H9 (cell line): ENCODE measurements at regions not wholly inside any gene's neighbourhood (a gene's known extent, or its start where the extent isn't known, plus 50 kb on each side); places are given as distances from the start of the nearest gene placed in this dataset.

Experiments used
- DNase-seq: peaks from one replicate; pipeline ENCODE4 v3.0.0-alpha.2; 2017
- H2AFZ ChIP-seq: one replicate; pipeline ENCODE4 v1.6.1; 2013; ENCODE audit warnings: mild to moderate bottlenecking, low read length, control low read depth, moderate library complexity
- H2AK5ac ChIP-seq: 2 replicates; pipeline ENCODE4 v1.6.1; 2013; ENCODE audit warnings: low read length, control low read depth, mixed read lengths; ENCODE audit not compliant: insufficient read length
- H2BK120ac ChIP-seq: one replicate; pipeline ENCODE4 v1.6.1; 2013; ENCODE audit warnings: low read depth, mild to moderate bottlenecking, low read length, control low read depth, inconsistent platforms; ENCODE audit not compliant: poor library complexity, severe bottlenecking
- H2BK12ac ChIP-seq: 2 replicates; pipeline ENCODE4 v1.6.1; 2013; ENCODE audit warnings: low read length, control low read depth, mixed read lengths, low read depth; ENCODE audit not compliant: insufficient read length
- H2BK15ac ChIP-seq: 2 replicates; pipeline ENCODE4 v1.6.1; 2013; ENCODE audit warnings: low read depth, low read length, control low read depth
- H2BK20ac ChIP-seq: one replicate; pipeline ENCODE4 v1.6.1; 2013; ENCODE audit warnings: low read depth, mild to moderate bottlenecking, low read length, control low read depth, inconsistent platforms; ENCODE audit not compliant: poor library complexity, severe bottlenecking
- H2BK5ac ChIP-seq: 2 replicates; pipeline ENCODE4 v1.6.1; 2013; ENCODE audit warnings: low read length, control low read depth, mixed read lengths; ENCODE audit not compliant: insufficient read length
- H3K14ac ChIP-seq: 2 replicates; pipeline ENCODE4 v1.6.1; 2013; ENCODE audit warnings: low read length, control low read depth; ENCODE audit not compliant: insufficient read depth
- H3K18ac ChIP-seq: 2 replicates; pipeline ENCODE4 v1.6.1; 2013; ENCODE audit warnings: low read depth, mild to moderate bottlenecking, mixed read lengths, low read length, control low read depth; ENCODE audit not compliant: insufficient read length
- H3K23ac ChIP-seq: 2 replicates; pipeline ENCODE4 v1.6.1; 2013; ENCODE audit warnings: low read length, control low read depth, mixed read lengths, low read depth; ENCODE audit not compliant: insufficient read length
- H3K23me2 ChIP-seq: 2 replicates; pipeline ENCODE4 v1.6.1; 2013; ENCODE audit warnings: low read depth, mild to moderate bottlenecking, mixed read lengths, low read length, control low read depth; ENCODE audit not compliant: insufficient read length, poor library complexity, severe bottlenecking
- H3K27ac ChIP-seq: 2 replicates; pipeline ENCODE4 v1.5.1; 2013; ENCODE audit warnings: low read length, control low read depth, mixed read lengths, low read depth; ENCODE audit not compliant: insufficient read length
- H3K27me3 ChIP-seq: 2 replicates; pipeline ENCODE4 v1.6.1; 2013; ENCODE audit warnings: low read length, control low read depth, inconsistent platforms; ENCODE audit not compliant: insufficient read depth
- H3K4ac ChIP-seq: 2 replicates; pipeline ENCODE4 v1.6.1; 2013; ENCODE audit warnings: low read depth, mild to moderate bottlenecking, control low read depth, inconsistent platforms, low read length, moderate library complexity
- H3K4me1 ChIP-seq: 2 replicates; pipeline ENCODE4 v1.6.1; 2013; ENCODE audit warnings: low read length, control low read depth, inconsistent platforms; ENCODE audit not compliant: insufficient read depth
- H3K4me2 ChIP-seq: 2 replicates; pipeline ENCODE4 v1.6.1; 2013; ENCODE audit warnings: low read length, control low read depth, mixed read lengths; ENCODE audit not compliant: insufficient read length, insufficient read depth
- H3K56ac ChIP-seq: 2 replicates; pipeline ENCODE4 v1.6.1; 2013; ENCODE audit warnings: low read depth, mild to moderate bottlenecking, mixed read lengths, low read length, control low read depth; ENCODE audit not compliant: insufficient read length
- H3K79me1 ChIP-seq: 2 replicates; pipeline ENCODE4 v1.6.1; 2013; ENCODE audit warnings: low read depth, mild to moderate bottlenecking, moderate library complexity, low read length, control low read depth, inconsistent platforms; ENCODE audit not compliant: insufficient read depth, poor library complexity, severe bottlenecking
- H3K79me2 ChIP-seq: 2 replicates; pipeline ENCODE4 v1.6.1; 2013; ENCODE audit warnings: low read length, control low read depth, inconsistent platforms; ENCODE audit not compliant: insufficient read depth
- H3K9ac ChIP-seq: 2 replicates; pipeline ENCODE4 v1.6.1; 2013; ENCODE audit warnings: low read length, control low read depth, mixed read lengths; ENCODE audit not compliant: insufficient read length; ENCODE audit errors: extremely low read depth
- H3K9me3 ChIP-seq: one replicate; pipeline ENCODE4 v1.6.1; 2013; ENCODE audit warnings: low read depth, low read length, inconsistent platforms; ENCODE audit not compliant: control insufficient read depth
- H3T11ph ChIP-seq: one replicate; pipeline ENCODE4 v1.6.1; 2013; ENCODE audit warnings: mild to moderate bottlenecking, low read length, control low read depth, inconsistent platforms
- H4K20me1 ChIP-seq: one replicate; pipeline ENCODE4 v1.6.1; 2013; ENCODE audit not compliant: control insufficient read depth, insufficient read length, insufficient read depth
- H4K5ac ChIP-seq: 2 replicates; pipeline ENCODE4 v1.6.1; 2013; ENCODE audit warnings: low read depth, mild to moderate bottlenecking, mixed read lengths, low read length, control low read depth; ENCODE audit not compliant: insufficient read length
- H4K8ac ChIP-seq: replicated peaks from 2 replicates; pipeline ENCODE4 v1.6.1; 2013; ENCODE audit warnings: low read length, control low read depth, mixed read lengths, low read depth; ENCODE audit not compliant: insufficient read length
- H4K91ac ChIP-seq: 2 replicates; pipeline ENCODE4 v1.6.1; 2013; ENCODE audit warnings: low read depth, mild to moderate bottlenecking, moderate library complexity, mixed read lengths, low read length, control low read depth; ENCODE audit not compliant: insufficient read length
- H3K27ac Mint-ChIP-seq, 3 experiments: 2 replicates in 2 of 3; 3 replicates in 1 of 3; pipeline ENCODE4 v1.8.0; 2020 to 2021; ENCODE audit warnings: mixed read lengths in 3 of 3, mild to moderate bottlenecking in 1 of 3, moderate library complexity in 1 of 3
- H3K27me3 Mint-ChIP-seq: 2 replicates; pipeline ENCODE4 v1.8.0; 2021; ENCODE audit warnings: low read depth, mild to moderate bottlenecking, moderate library complexity, mixed read lengths
- H3K36me3 Mint-ChIP-seq, 3 experiments: 2 replicates in 2 of 3; 3 replicates in 1 of 3; pipeline ENCODE4 v1.8.0; 2020 to 2021; ENCODE audit warnings: low read depth in 3 of 3, mixed read lengths in 3 of 3; ENCODE audit not compliant: insufficient read depth in 1 of 3
- H3K4me1 Mint-ChIP-seq, 2 experiments: 2 replicates each; pipeline ENCODE4 v1.8.0; 2020; ENCODE audit warnings: mixed read lengths in 2 of 2
- H3K4me3 Mint-ChIP-seq, 2 experiments: 2 replicates in 1 of 2; 3 replicates in 1 of 2; pipeline ENCODE4 v1.8.0; 2020 to 2021; ENCODE audit warnings: mild to moderate bottlenecking in 2 of 2, mixed read lengths in 2 of 2, moderate library complexity in 1 of 2
- H3K9me3 Mint-ChIP-seq, 2 experiments: 2 replicates in 1 of 2; 3 replicates in 1 of 2; pipeline ENCODE4 v1.8.0; 2020; ENCODE audit warnings: mild to moderate bottlenecking in 2 of 2, mixed read lengths in 2 of 2, moderate library complexity in 1 of 2
- CTCF ChIP-seq: fragments of 200-600 bp; sonication (generic); conservative IDR thresholded peaks from 3 replicates; pipeline ENCODE4 v1.8.0; 2021; ENCODE audit warnings: antibody characterized with exemption, mild to moderate bottlenecking
- WGBS: extraction: QIAGEN DNeasy Blood & Tissue Kit; methylation state at CpG from one replicate; pipeline ENCODE4 v1.1.7; 2013; ENCODE audit warnings: missing lambda C conversion rate, low lambda C conversion rate, mixed read lengths; ENCODE audit not compliant: insufficient read length; ENCODE audit errors: extremely low coverage; 5-methylcytosine and 5-hydroxymethylcytosine counted together

- TF ChIP-seq CTCF: no peak
- Histone ChIP-seq H3K23ac (no peak overlapping the region), H3K27ac (no peak overlapping the region), H3K14ac (no peak overlapping the region), H3K27me3 (no peaks in the 10 kb centered on the region), H2AK5ac (no peak overlapping the region), H2BK15ac (no peak overlapping the region), H2BK5ac (no peak overlapping the region), H3K56ac (no peak overlapping the region), H3K23me2 (no peaks in the 10 kb centered on the region), H3K18ac (no peak overlapping the region), H4K5ac (no peak overlapping the region), H3K4ac (no peak overlapping the region), H2BK20ac (no peak overlapping the region), H3K4me1 (no peaks in the 10 kb centered on the region), H2BK120ac (no peak overlapping the region), H3K9me3 (no peaks in the 10 kb centered on the region), H3T11ph (no peak overlapping the region), H3K9ac (no peak overlapping the region), H2BK12ac (no peak overlapping the region), H3K79me2 (no peaks in the 10 kb centered on the region), H2AFZ (no peak overlapping the region), H3K4me2 (no peak overlapping the region), H4K8ac (no peak overlapping the region), H4K91ac (no peak overlapping the region), H3K79me1 (no peaks in the 10 kb centered on the region), H4K20me1 (no peaks in the 10 kb centered on the region)
- no peaks in the 10 kb centered on the region for H3K36me3 Mint-ChIP-seq
- no peaks in the 10 kb centered on the region; a peak in 1 of 4 replicates for H3K4me1 Mint-ChIP-seq
- WGBS: no CpG with 5 or more reads among the region's 5 CpGs
- no peaks in the 10 kb centered on the region for H3K9me3 Mint-ChIP-seq
- DNase-seq: no peak
- no peak overlapping the region for H3K27ac Mint-ChIP-seq
- no peak overlapping the region for H3K4me3 Mint-ChIP-seq
- no peaks in the 10 kb centered on the region for H3K27me3 Mint-ChIP-seq
These were observed 193.5 kb upstream of the EEA1 start for GRCh38 chr12:93122569-93123091.
